HuH-7.5 (cell line): ENCODE measurements at regions not wholly inside any gene's neighbourhood (a gene's known extent, or its start where the extent isn't known, plus 50 kb on each side); places are given as distances from the start of the nearest gene placed in this dataset.

Source experiments
- DNase-seq: peaks from one replicate; pipeline ENCODE4 v3.0.0; 2011; ENCODE audit warnings: low spot score

DNA sequence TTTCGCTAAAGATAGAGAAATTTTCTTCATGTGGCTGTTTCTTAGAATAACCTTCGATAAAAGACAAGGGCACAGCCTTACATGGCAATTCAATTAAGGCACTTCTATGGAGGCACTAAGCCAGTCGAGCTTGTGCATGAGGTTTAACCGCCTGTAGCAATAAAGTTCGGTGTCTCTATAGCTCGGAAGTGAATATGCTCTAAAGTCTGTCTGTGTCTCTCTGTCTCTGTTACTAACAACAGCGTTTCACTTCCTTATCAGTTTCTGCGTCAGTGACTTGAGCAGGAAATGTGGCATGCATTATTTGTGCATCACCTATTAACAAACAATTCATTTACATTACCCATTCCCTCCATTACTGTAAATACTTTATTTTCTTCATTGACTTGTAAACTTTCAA is 365.1 kb upstream of the NETO1 start:
- DNase-seq = no peak

GRCh38 chr18:73220663-73221062 is 352.9 kb upstream of the NETO1 start:
- DNase-seq = no peak

GRCh38 chr18:73218293-73218692 is 350.5 kb upstream of the NETO1 start:
- no peak for DNase-seq

GRCh38 chr18:73214970-73215369 is 347.2 kb upstream of the NETO1 start:
- DNase-seq = no peak

GRCh38 chr18:73212442-73212841 is 344.7 kb upstream of the NETO1 start:
- no peak for DNase-seq

GRCh38 chr18:73201940-73202339 is 334.2 kb upstream of the NETO1 start:
- DNase-seq = no peak

GRCh38 chr18:73199151-73199550 is 331.4 kb upstream of the NETO1 start:
- no peak for DNase-seq

GRCh38 chr18:73189718-73190117 is 321.9 kb upstream of the NETO1 start:
- DNase-seq = no peak

- no peak for DNase-seq
These were observed 300.4 kb upstream of the NETO1 start for GRCh38 chr18:73168236-73168635.

DNA sequence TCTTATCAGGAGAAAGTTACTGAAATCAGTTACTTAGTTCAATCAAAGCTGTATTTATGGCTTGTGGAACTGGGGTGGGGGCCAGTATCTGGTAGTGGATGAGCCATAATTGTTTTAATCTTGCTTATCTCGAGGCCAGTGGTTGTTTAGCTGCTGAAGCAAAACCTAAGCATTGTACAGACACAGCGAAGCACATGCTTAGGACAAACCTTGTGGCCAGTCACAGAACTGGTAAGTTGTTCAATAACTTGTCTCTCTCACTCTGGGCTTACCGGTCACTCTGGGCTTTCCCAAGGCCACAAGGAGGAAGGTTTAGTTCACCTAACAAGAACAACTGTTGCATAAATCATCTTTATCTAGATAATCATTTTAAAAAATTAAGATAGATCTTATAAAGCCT is 296.6 kb upstream of the NETO1 start:
- DNase-seq = no peak

GRCh38 chr18:73163236-73163635 is 295.4 kb upstream of the NETO1 start:
- no peak for DNase-seq

GRCh38 chr18:73156117-73156516 is 288.3 kb upstream of the NETO1 start:
- DNase-seq = no peak

GRCh38 chr18:73153271-73153670 is 285.5 kb upstream of the NETO1 start:
- no peak for DNase-seq

- no peak for DNase-seq
These were observed 283.3 kb upstream of the NETO1 start for GRCh38 chr18:73151086-73151485.

GRCh38 chr18:73150199-73150598 is 282.4 kb upstream of the NETO1 start:
- DNase-seq = no peak

GRCh38 chr18:73147590-73147989 is 279.8 kb upstream of the NETO1 start:
- no peak for DNase-seq

- DNase-seq = no peak
These were observed 276.2 kb upstream of the NETO1 start for GRCh38 chr18:73144030-73144429.

- no peak for DNase-seq
These were observed 268.3 kb upstream of the NETO1 start for GRCh38 chr18:73136134-73136533.

DNA sequence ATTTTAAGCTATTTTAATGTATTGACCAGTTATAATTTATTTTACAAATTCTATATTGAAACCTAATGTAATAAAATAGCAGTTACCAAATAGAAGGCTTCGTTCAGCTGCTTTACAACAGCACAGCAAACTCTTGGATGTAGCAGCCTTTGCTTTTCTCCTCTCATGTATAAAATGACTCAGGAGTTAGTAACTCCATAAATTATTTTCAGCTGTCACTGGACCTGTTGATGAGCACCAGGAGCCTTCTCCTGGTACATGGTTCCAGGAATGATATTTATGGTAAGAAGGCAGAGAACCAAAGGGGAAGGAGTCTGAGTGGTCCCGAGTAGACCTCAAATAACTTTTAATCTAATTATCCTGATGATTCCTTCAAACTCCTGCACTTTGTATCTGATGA is 256.4 kb upstream of the NETO1 start:
- DNase-seq = no peak

GRCh38 chr18:73121207-73121606 is 253.4 kb upstream of the NETO1 start:
- no peak for DNase-seq

DNA sequence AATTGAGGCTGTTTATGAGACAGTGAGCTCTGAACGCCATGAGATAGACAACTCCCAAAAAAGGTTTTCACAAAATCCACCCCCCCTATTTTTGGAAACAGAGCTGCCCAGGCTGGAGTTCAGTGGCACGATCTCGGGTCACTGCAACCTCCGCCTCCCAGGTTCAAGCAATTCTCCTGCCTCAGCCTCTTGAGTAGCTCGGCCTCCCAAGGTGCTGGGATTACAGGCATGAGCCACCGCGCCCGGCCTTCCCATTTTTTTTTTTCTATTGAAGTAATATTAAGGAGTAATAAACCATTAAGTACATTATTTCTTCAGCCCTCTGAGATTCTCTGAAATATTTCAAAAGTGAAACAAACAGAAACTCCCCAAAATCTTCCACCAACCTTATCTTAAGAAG is 252.8 kb upstream of the NETO1 start:
- no peak for DNase-seq

- no peak for DNase-seq
These were observed 251.8 kb upstream of the NETO1 start for GRCh38 chr18:73119574-73119973.

- DNase-seq = no peak
These were observed 250.5 kb upstream of the NETO1 start for GRCh38 chr18:73118121-73118816.

DNA sequence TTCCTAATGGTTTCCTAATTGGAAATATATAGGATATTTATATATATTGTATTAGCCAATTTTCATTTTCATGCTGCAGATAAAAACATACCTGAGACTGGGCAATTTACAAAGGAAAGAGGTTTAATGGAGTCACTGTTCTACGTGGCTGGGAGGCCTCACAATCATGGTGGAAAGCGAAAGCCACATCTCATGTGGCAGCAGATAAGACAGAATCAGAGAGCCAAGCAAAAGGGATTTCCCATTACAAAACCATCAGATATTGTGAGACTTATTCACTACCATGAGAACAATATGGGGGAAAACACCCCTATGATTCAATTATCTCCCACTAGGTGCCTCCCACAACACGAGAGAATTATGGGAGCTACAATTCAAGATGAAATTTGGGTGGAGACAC is 242.5 kb upstream of the NETO1 start:
- no peak for DNase-seq

- DNase-seq = no peak
These were observed 234.2 kb upstream of the NETO1 start for GRCh38 chr18:73101977-73102376.
